Uterus (tissue), 2 donors: ENCODE measurements at regions not wholly inside any gene's neighbourhood (a gene's known extent, or its start where the extent isn't known, plus 50 kb on each side); places are given as distances from the start of the nearest gene placed in this dataset.

ENCODE experiments used
- POLR2A ChIP-seq, 2 donors: fragments of 450-650 bp; IDR thresholded peaks; one replicate each; pipeline ENCODE4 v1.6.1; 2016; ENCODE audit warnings: antibody characterized with exemption in 2 of 2, mild to moderate bottlenecking in 1 of 2, moderate library complexity in 1 of 2
- TF ChIP-seq, protein P1 (sequence below), 4 experiments: fragments of 200-600 bp in 2 of 4; fragments of 450-650 bp in 2 of 4; sonication (generic) in 2 of 4; IDR thresholded peaks; one replicate each; pipeline ENCODE4 v1.5.1; 2016 to 2019; ENCODE audit warnings: antibody characterized with exemption in 4 of 4, mild to moderate bottlenecking in 2 of 4, moderate library complexity in 1 of 4

DNA sequence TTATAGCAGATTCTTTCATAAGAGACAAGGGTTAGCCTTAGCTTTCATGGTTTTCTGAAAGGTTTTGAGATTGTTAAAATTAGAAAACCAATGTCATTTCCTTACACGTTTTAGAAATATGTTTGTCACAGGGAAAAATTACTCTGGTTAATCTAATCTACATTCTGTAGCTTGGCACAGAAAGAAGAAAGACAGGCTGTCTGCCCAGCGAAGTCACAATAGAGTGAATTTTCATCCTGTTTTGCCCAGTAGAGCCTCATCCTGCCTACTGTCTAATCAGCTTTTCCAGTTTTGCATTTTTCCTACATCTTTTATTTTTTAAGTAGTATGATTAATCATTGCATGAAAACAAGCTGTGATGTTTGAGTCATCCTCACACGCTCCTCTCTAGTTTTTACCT is 688.8 kb downstream of the MTRR start:
- TF ChIP-seq, protein P1, sequence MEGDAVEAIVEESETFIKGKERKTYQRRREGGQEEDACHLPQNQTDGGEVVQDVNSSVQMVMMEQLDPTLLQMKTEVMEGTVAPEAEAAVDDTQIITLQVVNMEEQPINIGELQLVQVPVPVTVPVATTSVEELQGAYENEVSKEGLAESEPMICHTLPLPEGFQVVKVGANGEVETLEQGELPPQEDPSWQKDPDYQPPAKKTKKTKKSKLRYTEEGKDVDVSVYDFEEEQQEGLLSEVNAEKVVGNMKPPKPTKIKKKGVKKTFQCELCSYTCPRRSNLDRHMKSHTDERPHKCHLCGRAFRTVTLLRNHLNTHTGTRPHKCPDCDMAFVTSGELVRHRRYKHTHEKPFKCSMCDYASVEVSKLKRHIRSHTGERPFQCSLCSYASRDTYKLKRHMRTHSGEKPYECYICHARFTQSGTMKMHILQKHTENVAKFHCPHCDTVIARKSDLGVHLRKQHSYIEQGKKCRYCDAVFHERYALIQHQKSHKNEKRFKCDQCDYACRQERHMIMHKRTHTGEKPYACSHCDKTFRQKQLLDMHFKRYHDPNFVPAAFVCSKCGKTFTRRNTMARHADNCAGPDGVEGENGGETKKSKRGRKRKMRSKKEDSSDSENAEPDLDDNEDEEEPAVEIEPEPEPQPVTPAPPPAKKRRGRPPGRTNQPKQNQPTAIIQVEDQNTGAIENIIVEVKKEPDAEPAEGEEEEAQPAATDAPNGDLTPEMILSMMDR (IDR thresholded peaks at IDR 0.05) = no peak
- TF ChIP-seq POLR2A (IDR thresholded peaks at IDR 0.05) = no peak
